Activated gamma-delta T cell treated with Interleukin-2 at 50 U/mL for 16 hours (primary cell): ENCODE measurements at regions not wholly inside any gene's neighbourhood (a gene's known extent, or its start where the extent isn't known, plus 50 kb on each side); places are given as distances from the start of the nearest gene placed in this dataset.
"Not testable (repeated sequence)": the region's sequence is repeated elsewhere in the genome, so short reads cannot be mapped to it uniquely, and the experiment has no call there.

Experiments
- DNase-seq: peaks from one replicate; pipeline ENCODE4 v3.0.0-alpha.2; 2020

- DNase-seq, result no peak
Measured at GRCh38 chrX:46366381-46367207, 178.6 kb downstream of the ZNF674 start.

- DNase-seq, result no peak
Measured at GRCh38 chrX:46354481-46354880, 190.7 kb downstream of the ZNF674 start.

GRCh38 chrX:46341767-46342322, 203.4 kb downstream of the ZNF674 start:
- no peak for DNase-seq

- DNase-seq, result no peak
Measured at GRCh38 chrX:46340696-46341095, 204.5 kb downstream of the ZNF674 start.

GRCh38 chrX:46333550-46333949, 211.7 kb downstream of the ZNF674 start:
- DNase-seq, result no peak

- no peak for DNase-seq
Measured at GRCh38 chrX:46330981-46331380, 214.2 kb downstream of the ZNF674 start.

GRCh38 chrX:46330513-46330912, 214.7 kb downstream of the ZNF674 start:
- no peak for DNase-seq

GRCh38 chrX:46328133-46328532, 217.1 kb downstream of the ZNF674 start:
- DNase-seq, result no peak

- DNase-seq, result no peak
Measured at GRCh38 chrX:46327566-46328115, 217.6 kb downstream of the ZNF674 start.

GRCh38 chrX:46326161-46326560, 219.1 kb downstream of the ZNF674 start:
- DNase-seq, result no peak

- no peak for DNase-seq
Measured at GRCh38 chrX:46325312-46325877, 219.8 kb downstream of the ZNF674 start.

- no peak for DNase-seq
Measured at GRCh38 chrX:46324166-46324565, 221.1 kb downstream of the ZNF674 start.

GRCh38 chrX:46322929-46323328, 222.3 kb downstream of the ZNF674 start:
- not testable (repeated sequence) for DNase-seq

GRCh38 chrX:46321676-46322075, 223.5 kb downstream of the ZNF674 start:
- DNase-seq, result no peak

- no peak for DNase-seq
Measured at GRCh38 chrX:46319750-46320149, 225.5 kb downstream of the ZNF674 start.

- DNase-seq, result no peak
Measured at GRCh38 chrX:46318551-46318950, 226.7 kb downstream of the ZNF674 start.

- no peak for DNase-seq
Measured at GRCh38 chrX:46317163-46317562, 228.1 kb downstream of the ZNF674 start.

- DNase-seq, result no peak
Measured at GRCh38 chrX:46311581-46312120, 233.6 kb downstream of the ZNF674 start.

- DNase-seq, result no peak
Measured at GRCh38 chrX:46310815-46311497, 234.3 kb downstream of the ZNF674 start.

GRCh38 chrX:46308110-46308509, 237.1 kb downstream of the ZNF674 start:
- DNase-seq, result no peak

- DNase-seq, result no peak
Measured at GRCh38 chrX:46306103-46306502, 239.1 kb downstream of the ZNF674 start.

GRCh38 chrX:46305431-46305830, 239.8 kb downstream of the ZNF674 start:
- no peak for DNase-seq

- no peak for DNase-seq
Measured at GRCh38 chrX:46301903-46302302, 243.3 kb downstream of the ZNF674 start.
